Stimulated activated CD4-positive, alpha-beta T cell treated with anti-CD3 and anti-CD28 coated beads, Interleukin-15, amount 100 ng/mL, for 24 hours (primary cell): ENCODE measurements at regions not wholly inside any gene's neighbourhood (a gene's known extent, or its start where the extent isn't known, plus 50 kb on each side); places are given as distances from the start of the nearest gene placed in this dataset.
"Not testable (repeated sequence)": the region's sequence is repeated elsewhere in the genome, so short reads cannot be mapped to it uniquely, and the experiment has no call there.

Experiments used
- DNase-seq: peaks from one replicate; pipeline ENCODE4 v3.0.0-alpha.2; 2020

DNA sequence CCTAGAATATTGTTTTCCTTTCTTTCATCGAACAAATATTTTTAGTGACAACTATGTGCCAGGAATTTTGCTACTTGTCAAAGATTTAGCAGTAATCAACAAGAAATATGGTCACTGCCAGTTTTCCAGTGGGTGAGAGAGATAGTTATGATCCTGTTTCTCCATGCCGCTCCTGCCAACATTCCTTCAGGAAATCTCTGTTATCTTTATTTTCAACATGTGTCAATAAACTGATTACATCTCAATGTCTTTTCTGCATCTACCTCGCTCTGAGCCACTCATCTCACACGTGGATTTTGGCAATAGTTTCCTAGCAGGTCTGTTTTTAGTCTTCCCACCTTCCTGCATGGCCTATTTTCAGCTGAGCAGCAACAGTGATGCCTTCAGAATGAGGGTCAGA, 650.0 kb upstream of the STXBP6 start:
- DNase-seq: no peak

DNA sequence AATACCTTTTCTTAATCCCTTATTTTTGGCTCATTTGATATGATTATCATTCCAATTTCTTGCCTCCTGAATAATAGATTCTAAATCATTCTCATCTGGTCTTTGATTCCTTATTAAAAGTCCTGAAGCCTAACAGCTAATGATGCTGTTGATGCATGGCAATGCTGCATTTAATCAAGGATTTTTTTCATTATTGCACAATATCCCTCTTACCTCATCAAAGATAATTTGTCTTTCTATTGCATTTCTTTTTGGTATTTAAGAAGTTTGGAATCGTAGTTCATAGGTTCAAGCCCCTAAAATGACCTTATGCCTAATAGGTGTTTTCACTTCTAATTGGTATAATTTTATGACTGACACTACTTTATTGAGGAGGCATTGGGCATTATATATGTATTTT, 648.2 kb upstream of the STXBP6 start:
- no peak for DNase-seq

DNA sequence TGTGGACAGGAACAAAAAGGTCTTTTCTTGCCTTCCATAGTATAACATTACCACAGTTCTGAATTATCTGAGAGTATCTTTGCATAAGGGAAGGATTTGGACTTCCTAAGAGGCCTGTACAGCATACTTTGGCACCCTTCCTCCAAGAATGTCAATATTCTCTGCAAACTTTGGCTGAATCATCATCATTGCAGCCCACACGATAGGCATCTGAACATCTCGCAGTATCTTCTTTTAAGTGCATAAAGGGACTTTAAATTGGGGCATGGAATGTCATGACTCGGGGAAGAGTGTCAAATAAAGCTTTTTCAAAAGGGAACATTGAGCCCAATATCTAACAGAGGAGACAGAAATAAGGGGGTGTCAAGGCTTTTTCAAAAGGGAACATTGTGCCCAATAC, 646.2 kb upstream of the STXBP6 start:
- no peak for DNase-seq

DNA sequence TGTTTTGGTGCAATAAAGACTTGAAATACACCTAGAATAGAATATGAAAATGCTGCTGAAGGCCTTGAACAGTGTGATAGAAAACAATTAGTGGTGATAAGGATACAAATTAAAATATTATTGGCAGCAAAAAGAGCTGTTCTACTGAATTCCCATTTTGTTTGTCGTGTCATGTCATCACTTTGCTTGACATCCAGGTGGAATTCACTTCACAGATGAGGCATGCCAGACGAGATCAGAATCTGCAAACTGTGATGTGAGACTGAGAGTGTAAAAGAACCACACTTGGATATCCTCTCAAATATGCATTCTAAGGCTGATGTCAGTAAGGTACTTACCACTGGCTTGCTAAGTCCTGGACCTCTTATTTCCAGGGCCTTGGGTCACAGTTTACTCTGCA, 635.1 kb upstream of the STXBP6 start:
- no peak for DNase-seq

DNA sequence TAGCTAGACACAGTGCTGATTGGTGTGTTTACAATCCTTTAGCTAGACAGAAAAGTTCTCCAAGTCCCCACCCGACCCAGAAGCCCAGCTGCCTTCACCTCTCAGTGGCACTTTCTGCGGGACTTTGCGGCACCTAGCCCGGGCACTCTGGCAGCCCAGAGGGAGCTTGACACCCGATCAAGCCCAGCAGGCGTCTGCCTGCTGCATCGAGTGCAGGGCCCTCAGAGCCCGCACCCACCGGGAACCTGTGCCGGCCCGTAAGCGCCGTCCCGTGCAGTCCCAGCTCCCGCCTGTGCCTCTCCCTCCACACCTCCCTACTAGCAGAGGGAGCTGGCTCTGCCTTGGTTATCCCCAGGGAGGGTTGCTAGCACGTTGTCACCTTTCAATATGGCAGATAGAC, 631.0 kb upstream of the STXBP6 start:
- no peak for DNase-seq

DNA sequence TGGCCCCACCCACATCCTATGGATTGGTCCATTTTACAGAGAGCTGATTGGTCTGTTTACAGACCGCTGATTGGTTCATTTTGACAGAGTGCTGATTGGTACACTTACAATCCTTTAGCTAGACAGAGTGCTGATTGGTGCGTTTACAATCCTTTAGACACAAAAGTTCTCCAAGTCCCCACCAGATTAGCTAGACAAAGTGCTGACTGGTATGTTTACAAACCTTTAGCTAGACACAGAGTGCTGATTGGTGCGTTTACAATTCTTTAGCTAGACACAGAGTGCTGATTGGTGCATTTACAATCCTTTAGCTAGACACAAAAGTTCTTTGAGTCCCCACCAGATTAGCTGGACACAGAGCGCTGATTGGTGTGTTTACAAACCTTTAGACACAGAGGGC, 630.6 kb upstream of the STXBP6 start:
- not testable (repeated sequence) for DNase-seq

DNA sequence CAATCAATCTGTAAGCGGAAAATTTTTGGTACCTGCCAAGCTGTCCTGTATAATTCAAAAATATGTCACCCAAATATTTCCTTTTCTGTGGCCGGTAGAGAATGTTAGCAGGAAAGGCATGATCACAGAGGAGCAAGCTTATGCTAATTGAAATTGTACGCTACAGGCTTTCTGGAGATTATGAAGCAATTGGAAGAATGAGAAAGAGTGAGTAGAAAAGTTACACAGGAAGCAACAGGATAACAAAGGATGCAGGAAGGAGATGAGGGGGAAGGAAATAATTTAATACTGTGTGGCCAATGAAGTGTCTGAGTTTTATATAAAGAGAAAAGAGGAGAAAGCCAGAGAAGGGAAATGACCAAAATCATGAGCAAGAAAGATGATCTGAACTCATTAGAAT, 627.2 kb upstream of the STXBP6 start:
- no peak for DNase-seq

DNA sequence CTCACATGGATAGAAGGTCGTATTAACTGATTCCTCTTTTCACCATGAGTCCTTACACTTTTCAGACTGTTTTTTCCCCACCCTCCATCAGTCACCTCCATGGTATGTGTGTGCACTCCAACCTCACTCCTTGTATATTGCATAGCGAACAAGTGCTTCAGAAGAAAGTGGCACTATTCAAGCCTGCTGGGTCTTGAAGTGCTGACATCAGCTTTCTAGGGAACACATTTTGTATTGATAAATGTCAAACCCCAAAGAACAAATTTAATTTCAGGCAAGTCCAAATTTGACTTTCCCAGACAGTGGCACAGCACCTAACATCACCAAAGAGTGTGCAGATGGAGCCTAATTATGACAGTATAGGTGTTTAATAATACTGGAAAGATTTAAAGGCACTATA, 617.4 kb upstream of the STXBP6 start:
- no peak for DNase-seq

DNA sequence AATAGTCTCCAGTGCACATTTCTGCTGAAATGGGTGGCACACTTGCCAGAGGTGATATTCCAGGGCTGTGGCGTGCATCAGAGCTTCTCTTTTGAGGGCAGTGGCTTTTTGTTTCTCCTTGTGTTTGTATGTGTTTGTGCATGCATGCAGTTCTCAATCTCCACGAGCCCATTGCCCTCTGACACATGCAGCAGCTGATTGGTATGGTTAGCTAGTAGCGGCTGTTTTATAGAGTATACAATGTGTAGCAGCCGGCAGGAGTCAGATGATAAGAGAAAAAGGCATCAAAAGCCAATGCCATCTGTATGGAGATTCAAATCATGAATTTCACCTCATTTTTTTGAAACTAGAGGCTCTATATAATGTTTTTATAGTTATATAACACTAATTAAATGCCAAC, 616.9 kb upstream of the STXBP6 start:
- DNase-seq: no peak

DNA sequence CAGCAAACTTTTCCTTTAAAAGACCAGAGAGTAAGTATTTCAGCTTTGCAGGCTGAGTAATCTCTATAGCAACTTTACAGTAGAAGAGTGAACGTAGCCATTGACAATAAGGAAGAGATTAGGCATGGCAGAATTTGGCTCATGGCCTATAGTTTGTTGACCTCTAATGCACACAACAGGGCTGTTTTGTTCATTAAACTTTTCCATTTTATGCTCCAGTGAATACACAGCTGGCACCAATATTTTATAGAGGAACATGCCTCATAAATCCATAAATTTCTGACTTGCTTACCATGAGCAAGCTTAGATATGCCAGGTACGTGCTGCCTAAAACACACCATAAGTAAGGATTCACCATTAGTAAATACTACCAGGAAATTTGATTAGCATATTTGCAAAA, 609.0 kb upstream of the STXBP6 start:
- DNase-seq: no peak

DNA sequence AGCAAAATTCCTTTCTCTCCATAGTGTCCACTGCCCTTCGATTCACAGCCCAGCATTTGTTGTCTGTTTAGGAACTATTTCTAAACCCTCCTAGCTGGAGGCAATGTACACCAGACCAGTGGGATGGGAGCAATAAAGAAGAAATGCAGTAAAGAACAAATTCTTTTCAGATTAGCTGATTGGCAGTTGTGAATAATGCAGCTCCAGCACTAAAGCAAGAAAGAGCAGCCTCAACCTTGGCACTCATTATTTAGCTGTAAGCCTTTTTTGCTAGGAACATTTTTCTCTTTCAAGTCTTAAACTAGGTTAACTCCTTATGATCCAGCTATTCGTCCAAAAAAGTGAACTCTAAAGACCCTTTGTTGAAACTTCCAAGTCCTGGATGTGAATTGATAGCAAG, 580.5 kb upstream of the STXBP6 start:
- DNase-seq: no peak

DNA sequence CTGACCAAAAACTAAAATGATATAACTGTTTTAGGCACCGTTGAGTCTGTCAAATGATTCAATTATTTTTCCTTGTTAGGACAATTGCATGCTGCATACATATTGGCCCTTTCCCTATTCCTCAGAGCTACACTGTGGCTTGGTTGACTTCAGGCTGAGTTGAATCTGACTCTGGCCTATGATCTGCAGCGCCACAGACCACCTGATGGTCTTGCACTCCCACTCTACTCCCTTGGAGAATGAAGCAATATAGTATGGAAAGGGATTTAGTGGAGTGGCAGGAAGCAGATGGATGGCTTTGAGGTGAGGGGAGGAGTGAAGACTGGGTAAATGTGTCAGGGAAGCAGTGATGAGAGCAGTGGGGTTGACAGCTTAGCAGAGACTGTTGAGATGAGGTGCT, 579.0 kb upstream of the STXBP6 start:
- no peak for DNase-seq

DNA sequence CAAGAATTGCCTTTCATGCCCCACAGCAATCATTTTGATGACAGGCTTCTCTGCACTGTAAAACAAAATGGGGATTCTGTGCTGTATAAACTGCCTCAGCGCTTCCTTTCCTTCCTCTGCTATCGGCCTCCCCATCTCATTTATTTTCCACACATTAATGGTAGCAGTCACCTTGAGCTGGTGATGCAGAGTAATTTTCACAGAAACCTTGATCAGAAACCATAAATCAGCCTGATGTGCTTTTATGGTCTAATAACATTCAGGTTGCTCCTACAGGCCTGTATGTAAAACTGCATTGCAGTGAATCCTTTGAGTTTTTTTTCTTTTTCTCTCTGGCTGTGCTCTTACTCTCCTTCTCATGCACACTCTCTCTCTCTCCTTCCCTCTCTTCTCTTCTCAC, 578.4 kb upstream of the STXBP6 start:
- no peak for DNase-seq

DNA sequence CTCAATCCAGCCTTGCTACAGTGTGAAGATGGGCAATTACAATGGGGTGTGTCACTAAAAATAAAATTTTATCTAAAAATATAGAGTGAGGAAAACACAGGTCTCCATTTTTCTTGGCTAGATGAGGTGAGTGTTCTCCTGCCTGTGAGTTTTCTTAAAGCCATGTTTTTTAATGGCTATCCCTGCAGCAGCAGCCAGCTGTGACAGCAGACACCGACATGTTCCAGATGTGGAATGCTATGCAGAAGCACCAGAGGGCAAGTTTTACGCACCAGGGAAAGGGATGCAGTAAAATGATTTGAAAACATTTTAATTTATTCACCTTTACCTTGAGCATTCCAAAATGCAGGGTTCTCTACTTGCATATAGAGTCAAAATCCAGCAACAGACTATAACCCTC, 577.0 kb upstream of the STXBP6 start:
- no peak for DNase-seq

DNA sequence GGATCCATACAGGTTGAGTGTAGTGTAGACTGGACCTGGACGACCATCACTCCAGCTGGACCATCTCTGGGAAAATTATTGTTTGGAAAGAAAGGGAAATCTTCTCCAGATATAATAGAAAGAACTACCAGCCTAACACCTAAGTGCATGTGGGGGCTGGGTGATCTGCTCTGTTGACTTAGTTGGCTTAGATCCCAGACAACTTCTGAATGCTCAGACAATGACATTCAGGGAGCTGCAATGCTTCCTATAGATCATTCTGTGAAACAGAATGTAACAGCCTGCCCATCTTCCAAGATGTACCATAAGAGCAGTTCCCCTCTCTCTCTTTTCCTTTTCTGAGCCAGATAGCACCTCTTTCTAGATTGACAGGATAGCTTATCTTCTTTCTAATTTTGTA, 572.8 kb upstream of the STXBP6 start:
- no peak for DNase-seq

DNA sequence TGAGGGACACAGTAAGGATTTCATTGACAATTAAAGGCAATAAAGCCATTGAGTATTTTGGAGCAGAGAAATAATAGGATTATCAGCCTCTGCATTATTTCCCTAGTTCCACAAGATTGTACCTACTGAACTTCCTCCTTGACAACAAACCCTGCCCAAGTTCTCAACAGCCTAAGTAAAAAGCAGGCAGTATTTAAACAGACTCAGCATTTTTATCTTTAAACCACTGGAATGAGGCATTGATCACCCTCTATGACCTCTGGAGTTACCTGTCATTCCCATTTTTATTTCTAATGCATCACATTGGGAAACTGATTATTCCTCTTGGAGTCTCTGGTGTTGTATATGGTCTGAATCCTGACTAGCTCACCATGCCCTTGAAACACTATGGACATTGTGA, 570.6 kb upstream of the STXBP6 start:
- no peak for DNase-seq

DNA sequence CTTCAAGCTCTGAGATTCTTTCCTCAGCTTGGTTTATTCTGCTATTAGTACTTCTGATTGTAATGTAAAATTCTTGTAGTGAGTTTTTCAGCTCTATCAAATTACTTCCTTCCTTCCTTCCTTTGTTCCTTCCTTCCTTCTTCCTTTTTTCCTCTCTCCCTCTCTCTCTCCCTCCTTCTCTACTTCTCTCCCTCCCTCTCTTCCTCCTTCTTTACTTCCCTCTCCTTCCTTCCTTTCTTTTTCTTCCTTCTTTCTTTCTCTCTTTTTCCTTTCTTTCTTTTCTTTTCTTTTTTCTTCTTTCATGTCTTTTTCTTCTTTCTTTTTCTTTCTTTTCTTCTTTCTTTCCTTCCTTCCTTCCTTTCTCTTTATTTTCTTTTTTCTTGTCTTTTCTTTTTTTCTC, 565.2 kb upstream of the STXBP6 start:
- DNase-seq: no peak

DNA sequence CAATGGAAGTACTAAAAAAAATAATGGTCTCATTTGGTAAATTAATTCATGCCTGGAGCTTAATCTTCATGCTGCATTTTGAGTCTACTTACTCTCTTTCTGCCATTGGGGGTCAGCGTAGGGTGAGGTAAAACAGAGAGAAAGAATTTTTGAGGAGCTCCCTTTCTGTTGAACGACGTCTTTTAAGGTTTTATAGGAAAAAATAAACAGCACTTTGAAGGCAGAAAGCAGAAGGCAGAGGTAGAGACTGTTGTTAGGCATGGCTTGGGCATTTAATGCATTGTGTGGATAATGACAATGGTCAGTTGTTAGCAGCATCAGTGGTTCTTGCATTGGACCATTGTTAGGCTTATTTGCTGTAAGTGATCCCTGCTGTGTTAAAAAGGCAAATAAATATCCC, 557.2 kb upstream of the STXBP6 start:
- DNase-seq: no peak

DNA sequence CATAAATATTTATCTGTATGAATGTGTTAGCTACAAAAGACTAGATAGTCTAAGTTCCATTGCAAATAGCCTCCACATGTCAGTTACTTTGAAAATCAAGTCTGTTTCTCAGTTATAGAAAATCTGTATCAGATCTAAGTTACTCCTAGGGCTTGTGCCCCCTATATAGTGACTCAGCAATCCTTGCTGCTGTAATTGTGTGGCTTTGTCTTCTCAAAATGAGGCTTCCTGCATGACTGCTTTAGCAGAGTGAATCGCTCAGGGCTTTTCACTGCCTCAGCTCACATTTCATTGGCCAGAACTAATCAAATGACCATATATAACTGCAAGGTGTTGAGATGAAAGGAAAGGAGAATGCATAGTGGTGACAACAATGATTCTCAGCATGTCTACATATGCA, 552.2 kb upstream of the STXBP6 start:
- DNase-seq: no peak

DNA sequence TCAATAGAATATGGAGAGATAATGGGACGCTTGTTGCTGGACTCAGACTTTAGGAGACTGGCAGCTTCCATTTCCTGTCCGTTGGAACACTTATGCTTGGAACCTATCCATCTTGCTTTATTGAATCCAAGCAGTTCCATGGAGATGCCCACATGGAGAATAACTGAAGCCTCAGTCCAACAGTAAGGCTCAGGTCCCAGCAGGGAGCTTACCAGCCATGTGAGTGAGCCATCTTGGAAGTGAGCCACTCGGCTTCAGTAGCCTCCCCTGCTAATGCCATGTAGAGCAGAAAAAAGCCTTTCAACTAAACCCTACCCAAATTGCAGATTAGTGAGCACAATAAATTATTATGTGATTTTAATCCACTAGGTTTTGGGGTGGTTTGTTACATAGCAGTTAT, 538.8 kb upstream of the STXBP6 start:
- DNase-seq: no peak

DNA sequence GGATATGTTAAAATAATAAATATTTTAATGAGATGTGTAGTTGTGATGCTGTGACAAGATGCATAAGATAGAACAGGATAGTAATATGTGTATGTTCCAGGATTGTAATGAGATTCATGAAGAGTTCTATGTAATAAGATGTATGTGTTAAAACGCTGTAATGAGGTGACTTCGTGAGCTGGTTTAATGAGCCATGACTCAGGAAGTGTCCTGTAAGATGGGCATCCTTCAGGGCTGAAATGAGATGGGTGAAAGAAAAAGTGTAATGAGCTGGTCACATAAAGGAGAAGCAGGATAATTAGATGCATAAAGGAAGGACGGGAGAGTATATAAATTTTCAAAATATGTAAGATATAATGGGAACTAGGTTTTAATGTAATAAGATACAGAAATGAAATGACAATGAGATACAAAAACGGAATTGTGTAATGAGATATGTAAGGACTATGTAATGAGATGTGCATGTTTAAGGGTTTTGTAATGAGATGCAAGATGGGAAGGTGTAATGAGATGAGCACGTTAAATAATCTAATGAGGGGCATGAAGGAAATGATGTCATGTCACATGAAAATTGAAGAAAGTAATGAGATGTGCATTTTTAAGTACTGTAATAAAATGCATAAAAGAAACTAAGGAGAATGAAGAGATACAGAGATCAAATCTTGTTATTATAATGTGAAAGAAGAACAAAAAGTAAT, 524.8 kb upstream of the STXBP6 start:
- DNase-seq: no peak

DNA sequence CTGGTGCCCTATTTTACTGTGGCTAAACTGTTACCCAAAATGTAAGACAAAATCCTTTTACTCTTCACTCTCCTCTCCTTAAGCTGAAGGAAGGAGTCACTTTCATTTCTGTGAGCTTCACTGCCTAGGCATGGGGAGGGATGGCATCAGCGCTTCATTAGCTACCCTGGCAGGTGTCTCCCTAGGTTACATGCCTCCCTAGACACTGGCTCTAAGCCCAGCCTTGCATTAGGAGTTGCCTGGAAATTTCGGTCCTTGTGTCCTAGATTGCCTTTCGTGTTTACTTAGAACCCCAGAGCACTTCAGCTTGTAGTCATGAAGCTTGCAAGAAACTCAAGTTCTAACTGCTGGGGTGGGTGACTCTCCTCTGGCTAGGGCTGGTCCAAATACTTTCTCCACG, 520.5 kb upstream of the STXBP6 start:
- no peak for DNase-seq

DNA sequence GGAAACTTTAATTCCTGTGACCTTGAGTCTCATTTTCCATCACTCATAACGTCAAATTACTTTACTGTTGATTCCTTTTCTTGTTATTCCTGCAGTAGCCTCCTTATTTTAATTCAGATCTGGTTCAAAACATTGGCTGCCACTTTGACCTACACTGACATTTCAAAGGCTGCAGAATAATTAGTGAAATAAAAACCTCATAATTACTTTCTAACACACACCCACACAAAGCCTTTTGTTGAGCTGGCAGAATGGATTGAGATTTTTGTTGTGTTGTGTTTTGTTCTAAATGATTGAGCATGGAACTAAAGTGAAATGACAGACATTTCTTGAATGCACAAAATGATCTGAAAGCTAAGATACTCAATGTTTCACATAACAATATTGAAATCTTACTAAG, 507.5 kb upstream of the STXBP6 start:
- DNase-seq: no peak

DNA sequence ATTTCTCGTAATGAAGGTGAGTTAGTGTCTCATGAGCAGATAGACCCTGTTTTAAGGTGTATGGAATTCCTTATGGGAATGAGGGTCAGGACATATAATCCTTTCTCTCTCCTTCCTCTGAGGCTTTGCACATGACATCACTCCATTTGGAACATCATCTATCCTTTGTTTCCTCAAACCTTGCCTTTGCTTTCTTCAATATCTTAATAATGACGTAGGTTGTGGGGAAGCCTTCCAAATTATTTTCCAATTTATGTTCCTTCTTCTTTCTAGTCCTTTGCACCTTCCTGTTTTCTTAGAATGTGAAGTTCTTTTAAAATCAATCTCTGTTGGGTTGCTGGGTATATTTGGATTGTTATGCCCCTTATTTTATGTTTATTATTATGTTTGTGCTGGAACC, 502.9 kb upstream of the STXBP6 start:
- DNase-seq: no peak

DNA sequence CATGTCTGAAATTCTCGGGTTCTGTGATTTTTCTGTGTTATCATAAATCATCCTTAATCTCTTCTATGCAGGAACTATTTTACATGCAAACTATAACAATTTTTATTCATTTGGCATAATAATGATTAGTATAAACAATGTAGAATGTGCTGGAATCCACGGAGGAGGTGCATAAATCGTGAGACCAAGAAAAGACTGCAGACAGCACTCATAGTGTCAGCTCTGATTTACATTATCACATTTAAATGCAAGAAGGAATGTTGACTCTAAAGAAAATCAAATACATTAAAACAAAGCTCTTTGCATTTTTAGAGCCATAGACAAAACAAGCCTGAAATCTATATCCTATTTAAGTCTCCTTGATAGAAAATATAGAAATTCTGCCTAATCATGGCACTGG, 501.7 kb upstream of the STXBP6 start:
- no peak for DNase-seq

DNA sequence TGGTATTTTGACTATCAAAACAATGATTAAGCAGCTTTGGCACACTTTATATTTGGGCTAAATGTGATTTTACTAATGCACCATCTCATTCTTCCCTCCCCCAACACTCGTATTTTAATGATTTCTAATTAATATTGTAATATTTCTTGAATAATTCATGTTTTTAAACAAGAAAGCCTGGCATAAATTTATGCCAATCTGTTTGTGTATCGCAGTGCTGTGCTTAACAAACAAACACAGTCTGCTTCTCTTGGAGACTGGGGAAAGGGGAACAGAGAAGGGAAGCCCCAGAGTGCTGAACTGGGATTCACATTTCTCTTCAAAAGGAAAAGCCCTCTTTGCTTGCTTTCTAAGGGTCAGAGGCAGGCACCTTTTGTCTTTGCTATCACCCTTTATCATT, 496.9 kb upstream of the STXBP6 start:
- no peak for DNase-seq
